ENCODE measurements at regions not wholly inside any gene's neighbourhood (a gene's known extent, or its start where the extent isn't known, plus 50 kb on each side); places are given as distances from the start of the nearest gene placed in this dataset.

DNA sequence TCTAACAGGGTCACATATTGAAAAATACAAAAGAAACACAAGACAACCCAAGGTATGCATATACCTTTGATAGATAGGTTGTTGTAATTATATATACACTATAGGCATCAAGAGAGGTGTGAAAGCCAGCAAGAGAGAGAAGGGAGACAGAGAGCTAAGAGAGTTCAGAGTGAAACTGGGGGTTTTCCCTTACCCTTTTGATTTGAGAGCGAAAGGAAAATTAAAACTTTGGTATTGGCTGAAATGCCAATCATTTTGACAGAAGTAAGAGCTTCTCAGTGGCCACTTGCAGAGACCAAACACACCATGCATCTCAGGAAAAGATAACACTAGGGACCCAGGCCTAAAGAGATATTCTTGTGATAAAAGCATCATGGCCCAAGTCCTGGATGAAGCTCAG, 183.6 kb downstream of the SHOX2 start:
- no peak for DNase-seq (ENCODE audit: low read depth)

DNA sequence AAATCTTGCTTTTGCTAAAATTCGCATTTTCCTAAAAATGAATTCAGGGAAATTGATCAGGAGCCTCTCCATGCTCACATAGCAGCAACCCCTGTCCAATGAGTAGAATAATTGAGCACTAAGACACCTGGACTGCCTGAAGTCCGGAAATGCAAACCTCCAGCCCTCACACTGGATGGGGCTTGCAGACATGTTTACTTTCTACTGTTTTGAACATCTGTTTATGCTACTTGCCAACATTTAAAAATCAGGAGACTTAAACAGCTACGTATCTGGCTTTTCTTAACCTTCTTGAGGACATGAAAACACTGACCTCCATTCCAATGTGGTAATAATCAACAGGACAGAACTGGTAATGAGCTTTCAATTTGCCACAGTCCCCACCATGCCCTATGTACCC, 184.4 kb downstream of the SHOX2 start:
- TF ChIP-seq, protein P1, sequence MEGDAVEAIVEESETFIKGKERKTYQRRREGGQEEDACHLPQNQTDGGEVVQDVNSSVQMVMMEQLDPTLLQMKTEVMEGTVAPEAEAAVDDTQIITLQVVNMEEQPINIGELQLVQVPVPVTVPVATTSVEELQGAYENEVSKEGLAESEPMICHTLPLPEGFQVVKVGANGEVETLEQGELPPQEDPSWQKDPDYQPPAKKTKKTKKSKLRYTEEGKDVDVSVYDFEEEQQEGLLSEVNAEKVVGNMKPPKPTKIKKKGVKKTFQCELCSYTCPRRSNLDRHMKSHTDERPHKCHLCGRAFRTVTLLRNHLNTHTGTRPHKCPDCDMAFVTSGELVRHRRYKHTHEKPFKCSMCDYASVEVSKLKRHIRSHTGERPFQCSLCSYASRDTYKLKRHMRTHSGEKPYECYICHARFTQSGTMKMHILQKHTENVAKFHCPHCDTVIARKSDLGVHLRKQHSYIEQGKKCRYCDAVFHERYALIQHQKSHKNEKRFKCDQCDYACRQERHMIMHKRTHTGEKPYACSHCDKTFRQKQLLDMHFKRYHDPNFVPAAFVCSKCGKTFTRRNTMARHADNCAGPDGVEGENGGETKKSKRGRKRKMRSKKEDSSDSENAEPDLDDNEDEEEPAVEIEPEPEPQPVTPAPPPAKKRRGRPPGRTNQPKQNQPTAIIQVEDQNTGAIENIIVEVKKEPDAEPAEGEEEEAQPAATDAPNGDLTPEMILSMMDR (IDR thresholded peaks at IDR 0.05; ENCODE audit: insufficient read depth, low read depth, low read length, missing control alignments), result no peak
- no peak overlapping the region for H3K4me3 ChIP-seq (ENCODE audit: low read length)
- DNase-seq (ENCODE audit: low read depth), result no peak

More for the DNA sequence above, 183.6 kb downstream of the SHOX2 start:
- H3K4me3 ChIP-seq (ENCODE audit: low read length), result no peak overlapping the region
- TF ChIP-seq, protein P1 (IDR thresholded peaks at IDR 0.05; ENCODE audit: insufficient read depth, low read depth, low read length, missing control alignments), result no peak

DNA sequence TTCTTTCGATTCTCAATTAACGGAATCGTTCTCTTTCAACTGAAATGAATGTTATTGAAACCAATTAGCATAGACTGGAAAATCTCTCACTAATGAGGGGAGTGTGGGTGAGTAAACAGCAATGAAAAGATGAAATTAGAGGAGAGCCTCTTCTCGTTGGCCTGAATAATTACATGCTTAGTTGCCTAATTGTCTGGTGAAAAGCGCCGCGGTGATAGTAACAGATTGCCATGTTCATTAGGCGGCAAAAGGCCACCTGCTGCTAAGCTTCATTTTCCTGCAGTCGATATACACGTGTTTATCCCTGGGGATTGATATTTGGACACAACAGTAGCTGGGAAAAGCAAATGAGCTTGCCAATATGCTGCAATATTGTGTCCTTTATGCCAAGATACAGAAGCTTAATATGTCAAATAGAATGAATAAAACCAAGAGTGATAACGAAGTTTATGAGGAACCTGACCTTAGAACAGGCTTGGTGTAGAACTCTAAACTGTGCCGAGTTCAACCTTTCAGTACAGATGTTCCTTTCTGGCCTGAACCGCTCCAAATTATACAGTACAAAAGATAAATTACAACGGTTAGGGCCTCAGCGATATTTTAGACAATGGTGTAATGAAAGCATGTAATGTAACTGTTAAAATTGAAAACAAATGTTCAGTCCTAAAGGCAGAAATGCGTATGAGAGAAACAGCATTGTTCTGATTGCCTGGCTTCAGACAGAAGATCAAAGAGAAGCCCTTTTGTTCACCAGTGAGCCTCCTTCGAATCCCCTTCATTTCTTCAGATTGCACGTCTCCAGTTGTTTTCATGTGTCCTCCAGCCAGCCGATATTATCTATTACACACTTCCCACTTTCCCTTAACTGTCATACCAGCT, 185.2 kb downstream of the SHOX2 start:
- DNase-seq (ENCODE audit: low read depth), result no peak
- no peak overlapping the region for H3K4me3 ChIP-seq (ENCODE audit: low read length)
- TF ChIP-seq, protein P1 (IDR thresholded peaks at IDR 0.05; ENCODE audit: insufficient read depth, low read depth, low read length, missing control alignments), result no peak

DNA sequence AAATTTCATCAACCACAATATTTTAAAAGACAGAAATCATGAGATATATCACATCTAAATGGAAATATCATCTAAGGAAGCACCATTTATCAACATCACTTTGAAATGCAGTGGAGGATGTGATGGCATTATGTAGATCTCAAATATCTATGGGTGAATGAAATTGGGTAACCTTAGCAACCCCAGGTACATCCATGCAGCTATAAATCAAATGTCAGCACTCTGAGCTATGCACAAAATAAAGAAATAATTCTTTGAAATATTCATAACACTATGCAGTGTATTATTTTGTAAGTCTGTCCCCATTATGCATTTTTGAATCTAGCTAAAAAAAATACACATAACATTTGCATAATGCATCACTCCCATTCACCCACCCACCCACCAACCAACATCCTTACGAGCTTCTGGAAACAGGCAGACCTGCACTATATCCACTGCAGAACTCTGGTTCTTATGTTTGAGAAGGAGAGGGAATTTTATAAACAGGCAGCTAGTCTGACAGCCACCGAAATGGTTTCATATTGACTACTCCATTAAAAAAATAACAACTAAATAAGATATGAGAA, 186.8 kb downstream of the SHOX2 start:
- TF ChIP-seq, protein P1 (IDR thresholded peaks at IDR 0.05; ENCODE audit: insufficient read depth, low read depth, low read length, missing control alignments), result no peak
- DNase-seq (ENCODE audit: low read depth), result no peak
- H3K4me3 ChIP-seq (ENCODE audit: low read length), result no peak overlapping the region

DNA sequence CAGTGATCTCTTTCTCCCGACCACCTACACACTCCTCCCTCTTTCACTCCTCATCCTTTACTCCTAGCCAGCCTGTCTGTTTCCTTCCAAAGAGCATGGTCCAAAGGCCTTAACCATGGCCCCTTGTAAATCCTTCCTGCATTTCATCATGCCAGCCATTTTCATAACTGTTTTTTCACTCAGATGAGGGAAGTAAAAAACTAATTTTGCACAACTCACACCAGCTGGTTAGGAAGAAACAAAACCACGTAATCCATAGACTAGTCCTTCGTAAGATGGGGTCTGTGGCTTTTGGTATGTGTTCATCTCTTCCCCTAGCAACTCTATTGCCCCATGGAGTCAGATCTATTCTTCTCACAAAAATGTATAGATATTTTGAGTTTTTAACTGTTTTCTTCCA, 187.8 kb downstream of the SHOX2 start:
- no peak overlapping the region for H3K4me3 ChIP-seq (ENCODE audit: low read length)
- TF ChIP-seq, protein P1 (IDR thresholded peaks at IDR 0.05; ENCODE audit: insufficient read depth, low read depth, low read length, missing control alignments), result no peak
- DNase-seq (ENCODE audit: low read depth), result no peak

DNA sequence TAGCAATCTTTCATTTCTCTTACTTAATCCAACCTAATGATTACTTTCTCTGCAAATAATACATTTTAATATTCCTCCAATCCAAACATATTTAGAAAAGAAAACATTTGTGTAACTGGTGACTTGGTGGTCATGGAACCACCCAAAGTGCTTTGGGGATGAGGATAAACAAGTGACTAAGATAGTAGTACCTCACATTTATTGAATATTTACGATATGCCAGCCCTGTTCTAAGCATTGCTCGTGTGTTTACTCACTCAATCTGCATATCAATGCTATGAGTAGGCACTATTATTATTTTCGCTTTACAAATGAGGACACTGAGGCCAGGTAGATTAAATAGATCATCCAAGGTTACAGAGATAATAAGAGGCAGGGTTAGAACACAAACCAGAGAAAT, 189.5 kb downstream of the SHOX2 start:
- TF ChIP-seq, protein P1 (IDR thresholded peaks at IDR 0.05; ENCODE audit: insufficient read depth, low read depth, low read length, missing control alignments), result no peak
- no peak overlapping the region for H3K4me3 ChIP-seq (ENCODE audit: low read length)
- DNase-seq (ENCODE audit: low read depth), result no peak

All from epithelial cell of esophagus (primary cell).